ENCODE measurements at regions not wholly inside any gene's neighbourhood (a gene's known extent, or its start where the extent isn't known, plus 50 kb on each side); places are given as distances from the start of the nearest gene placed in this dataset.

- Mint-ChIP-seq H3K4me3 (no peak overlapping the region), H3K36me3 (no peaks in the 10 kb centered on the region), H3K4me1 (peaks cover 13% of the 10 kb centered on the region), H3K27ac (peak overlapping the region in 1 of 7 donors; percentile 58), H3K27me3 (ENCODE audit: low read depth in 3 of 3) (peaks cover under 1 to 6% (median 4%) of the 10 kb centered on the region in 3 donors), H3K9me3 (peaks cover 0 to 6% (median 0%) of the 10 kb centered on the region in 7 donors)
- Histone ChIP-seq H3K9me3 (replicated peaks in 1 of 2; ENCODE audit: control insufficient read depth in 1 of 2, insufficient read depth in 1 of 2, low read length in 2 of 2) (no peaks in the 10 kb centered on the region), H3K4me3 (replicated peaks in 1 of 3; ENCODE audit: low read depth in 2 of 3, low read length in 3 of 3) (no peak overlapping the region), H3K27me3 (ENCODE audit: control insufficient read depth in 2 of 2, insufficient read depth in 2 of 2, low read length in 2 of 2) (no peaks in the 10 kb centered on the region), H3K9ac (ENCODE audit: insufficient read depth, low read length, poor library complexity, severe bottlenecking) (no peak overlapping the region), H3K4me1 (ENCODE audit: control insufficient read depth in 1 of 2, insufficient read depth in 2 of 2, low read length in 2 of 2) (peaks cover 0 to 3% of the 10 kb centered on the region in 2 donors), H3K27ac (ENCODE audit: low read depth in 1 of 2, low read length in 2 of 2) (no peak overlapping the region), H4K20me1 (ENCODE audit: insufficient read depth, low read length) (no peaks in the 10 kb centered on the region), H2AFZ (ENCODE audit: insufficient read depth, low read depth, low read length, poor library complexity, severe bottlenecking) (no peak overlapping the region), H3K79me2 (ENCODE audit: insufficient read depth, low read length) (no peaks in the 10 kb centered on the region), H3K36me3 (replicated peaks in 1 of 2; ENCODE audit: control insufficient read depth in 1 of 2, insufficient read depth in 2 of 2, low read length in 2 of 2) (no peaks in the 10 kb centered on the region), H3K4me2 (replicated peaks; ENCODE audit: extremely low read depth, low read length, poor library complexity, severe bottlenecking) (no peak overlapping the region)
- no peak for TF ChIP-seq CTCF (IDR thresholded peaks at IDR 0.05)
- intact Hi-C loops (cut with micrococcal nuclease), result no loop called here
- 100% methylated on average over 1 of the region's 2 CpGs for WGBS (ENCODE audit: insufficient coverage)
- peak; percentile 33 to 68 (median 39) for DNase-seq
Measured at GRCh38 chr2:46241344-46241743, 55.9 kb upstream of the EPAS1 start.

- intact Hi-C loops (cut with micrococcal nuclease), result no loop called here
- peaks cover 4% of the 10 kb centered on the region for H3K4me1 Mint-ChIP-seq
Measured at GRCh38 chr2:46245869-46246268, 51.3 kb upstream of the EPAS1 start.

More at GRCh38 chr2:46245869-46246268, 51.3 kb upstream of the EPAS1 start:
- peaks cover 0 to 6% (median 4%) of the 10 kb centered on the region in 3 donors for H3K27me3 Mint-ChIP-seq (ENCODE audit: low read depth in 3 of 3)
- no peaks in the 10 kb centered on the region for H3K36me3 Mint-ChIP-seq
- no peak overlapping the region for H3K27ac Mint-ChIP-seq
- DNase-seq, result no peak
- no peak overlapping the region for H3K9ac ChIP-seq (ENCODE audit: insufficient read depth, low read length, poor library complexity, severe bottlenecking)
- H3K4me2 ChIP-seq (replicated peaks; ENCODE audit: extremely low read depth, low read length, poor library complexity, severe bottlenecking), result no peak overlapping the region
- no peaks in the 10 kb centered on the region for H3K36me3 ChIP-seq (replicated peaks in 1 of 2; ENCODE audit: control insufficient read depth in 1 of 2, insufficient read depth in 2 of 2, low read length in 2 of 2)
- H3K79me2 ChIP-seq (ENCODE audit: insufficient read depth, low read length), result no peaks in the 10 kb centered on the region
- H3K9me3 Mint-ChIP-seq, result peaks cover 0 to 10% (median 2%) of the 10 kb centered on the region in 7 donors
- H3K27me3 ChIP-seq (ENCODE audit: control insufficient read depth in 2 of 2, insufficient read depth in 2 of 2, low read length in 2 of 2), result no peaks in the 10 kb centered on the region
- H3K4me1 ChIP-seq (ENCODE audit: control insufficient read depth in 1 of 2, insufficient read depth in 2 of 2, low read length in 2 of 2), result no peaks in the 10 kb centered on the region
- no peaks in the 10 kb centered on the region for H4K20me1 ChIP-seq (ENCODE audit: insufficient read depth, low read length)
- WGBS (ENCODE audit: insufficient coverage), result 100% methylated on average over 4 of the region's 7 CpGs
- no peak overlapping the region for H2AFZ ChIP-seq (ENCODE audit: insufficient read depth, low read depth, low read length, poor library complexity, severe bottlenecking)
- H3K4me3 ChIP-seq (replicated peaks in 1 of 3; ENCODE audit: low read depth in 2 of 3, low read length in 3 of 3), result no peak overlapping the region
- no peak overlapping the region for H3K27ac ChIP-seq (ENCODE audit: low read depth in 1 of 2, low read length in 2 of 2)
- no peak for TF ChIP-seq CTCF (IDR thresholded peaks at IDR 0.05)
- no peaks in the 10 kb centered on the region for H3K9me3 ChIP-seq (replicated peaks in 1 of 2; ENCODE audit: control insufficient read depth in 1 of 2, insufficient read depth in 1 of 2, low read length in 2 of 2)
- no peak overlapping the region for H3K4me3 Mint-ChIP-seq
